Upper lobe of left lung (tissue), 6 donors: ENCODE measurements at regions not wholly inside any gene's neighbourhood (a gene's known extent, or its start where the extent isn't known, plus 50 kb on each side); places are given as distances from the start of the nearest gene placed in this dataset.

Source experiments
- ATAC-seq, 2 donors: fragments of 200-7000 bp; cut with Tn5 transposase; one replicate each; pipeline ENCODE4 v1.9.1; 2022; ENCODE audit warnings: mild to moderate bottlenecking in 2 of 2, moderate library complexity in 2 of 2; ENCODE audit not compliant: low FRiP score in 2 of 2
- DNase-seq, 2 donors: peaks; one replicate each; pipeline ENCODE4 v3.0.0-alpha.2; 2019 to 2020
- H3K27ac ChIP-seq, 4 donors: fragments of 200-600 bp; sonication (generic); one replicate each; pipeline ENCODE4 v1.5.1; 2016 to 2019
- H3K27me3 ChIP-seq, 4 donors: fragments of 200-600 bp; sonication (generic); one replicate each; pipeline ENCODE4 v1.5.1; 2017 to 2019
- H3K36me3 ChIP-seq, 4 donors: fragments of 200-600 bp; sonication (generic); one replicate each; pipeline ENCODE4 v1.5.1; 2016 to 2019
- H3K4me1 ChIP-seq, 4 donors: fragments of 200-600 bp; sonication (generic); one replicate each; pipeline ENCODE4 v1.5.1; 2018 to 2019
- H3K4me3 ChIP-seq, 4 donors: fragments of 200-600 bp; sonication (generic); one replicate each; pipeline ENCODE4 v1.5.1; 2017 to 2019; ENCODE audit warnings: mild to moderate bottlenecking in 2 of 4, moderate library complexity in 1 of 4
- H3K9me3 ChIP-seq, 4 donors: fragments of 200-600 bp; sonication (generic); one replicate each; pipeline ENCODE4 v1.5.1; 2018 to 2019
- EP300 ChIP-seq, 4 donors: sonication (generic); formaldehyde crosslinking; IDR thresholded peaks; one replicate each; pipeline ENCODE4 v1.5.1; 2017; ENCODE audit warnings: antibody characterized with exemption in 4 of 4, control low read depth in 2 of 4
- POLR2A ChIP-seq, 4 donors: fragments of 450-650 bp; IDR thresholded peaks; one replicate each; pipeline ENCODE4 v1.5.1; 2016 to 2017; ENCODE audit warnings: antibody characterized with exemption in 4 of 4, mild to moderate bottlenecking in 2 of 4
- POLR2AphosphoS5 ChIP-seq, 2 donors: sonication (generic); formaldehyde crosslinking; IDR thresholded peaks; one replicate each; pipeline ENCODE4 v1.5.1; 2017; ENCODE audit warnings: antibody characterized with exemption in 2 of 2
- WGBS, 2 donors: methylation state at CpG; one replicate each; pipeline ENCODE4 v1.1.5; 2017 to 2018; 5-methylcytosine and 5-hydroxymethylcytosine counted together
- TF ChIP-seq, protein P1 (sequence below), 6 experiments: fragments of 450-650 bp in 4 of 6; fragments of 200-600 bp in 2 of 6; sonication (generic) in 2 of 6; IDR thresholded peaks; one replicate each; pipeline ENCODE4 v1.5.1; 2016 to 2019; ENCODE audit warnings: antibody characterized with exemption in 6 of 6
- donor health status: DM: no; HTN: no; CAD: no; lungs with moderate emphysema.
- donor health status: DM: no; HTN: yes; CAD: no; lungs with severe emphysema.

DNA sequence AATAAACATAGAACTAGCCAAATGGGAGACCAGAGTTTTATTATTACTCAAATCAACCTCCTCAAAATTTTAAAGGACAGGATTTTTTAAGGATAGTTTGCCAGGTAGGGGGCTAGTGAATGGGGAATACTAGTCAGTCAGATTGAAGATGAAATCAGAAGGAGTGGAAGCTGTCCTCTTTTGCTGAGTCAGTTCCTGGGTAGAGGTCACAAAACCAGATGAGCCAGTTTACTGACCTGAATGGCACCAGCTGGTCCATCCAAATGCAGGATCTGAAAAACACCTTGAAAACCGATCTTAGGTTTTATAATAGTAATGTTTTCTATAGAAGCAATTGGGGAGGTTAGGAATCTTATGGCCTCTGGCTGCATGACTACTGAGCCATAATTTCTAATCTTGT is 558.2 kb downstream of the PKHD1 start:
- H3K4me1 ChIP-seq: no peaks in the 10 kb centered on the region
- no peak for ATAC-seq
- WGBS, 2 donors: 85 to 89% methylated on average over 1 of the region's 1 CpG

DNA sequence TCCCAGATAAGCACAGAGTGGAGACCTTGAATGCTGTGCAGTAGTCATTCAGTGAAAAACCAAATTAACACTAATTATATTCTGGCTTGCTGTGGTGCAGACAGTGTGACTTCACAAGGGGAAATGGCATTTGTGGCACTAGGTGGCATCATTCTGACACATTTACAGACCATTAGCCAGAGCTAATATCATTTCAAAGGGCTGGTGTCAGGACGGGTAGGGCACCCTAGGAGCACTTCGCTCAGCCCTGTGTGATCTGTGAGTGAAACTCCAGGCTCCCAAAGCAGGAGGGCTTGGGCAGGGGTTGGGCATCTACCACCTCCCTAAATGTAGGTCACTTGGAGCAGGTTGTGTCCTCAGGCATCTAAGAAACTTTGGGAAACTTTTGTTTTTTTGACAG is 555.8 kb downstream of the PKHD1 start:
- ATAC-seq (no peak), DNase-seq (no peak)
- 50 to 54% methylated on average over 2 of the region's 2 CpGs for WGBS, 2 donors
- Histone ChIP-seq H3K27ac (no peak overlapping the region), H3K36me3 (no peaks in the 10 kb centered on the region), H3K4me3 (no peak overlapping the region), H3K9me3 (no peaks in the 10 kb centered on the region), H3K4me1 (no peaks in the 10 kb centered on the region), H3K27me3 (no peaks in the 10 kb centered on the region)
- TF ChIP-seq POLR2A (IDR thresholded peaks at IDR 0.05) (no peak), EP300 (IDR thresholded peaks at IDR 0.05) (no peak), POLR2AphosphoS5 (IDR thresholded peaks at IDR 0.05) (no peak)
- TF ChIP-seq, protein P1, sequence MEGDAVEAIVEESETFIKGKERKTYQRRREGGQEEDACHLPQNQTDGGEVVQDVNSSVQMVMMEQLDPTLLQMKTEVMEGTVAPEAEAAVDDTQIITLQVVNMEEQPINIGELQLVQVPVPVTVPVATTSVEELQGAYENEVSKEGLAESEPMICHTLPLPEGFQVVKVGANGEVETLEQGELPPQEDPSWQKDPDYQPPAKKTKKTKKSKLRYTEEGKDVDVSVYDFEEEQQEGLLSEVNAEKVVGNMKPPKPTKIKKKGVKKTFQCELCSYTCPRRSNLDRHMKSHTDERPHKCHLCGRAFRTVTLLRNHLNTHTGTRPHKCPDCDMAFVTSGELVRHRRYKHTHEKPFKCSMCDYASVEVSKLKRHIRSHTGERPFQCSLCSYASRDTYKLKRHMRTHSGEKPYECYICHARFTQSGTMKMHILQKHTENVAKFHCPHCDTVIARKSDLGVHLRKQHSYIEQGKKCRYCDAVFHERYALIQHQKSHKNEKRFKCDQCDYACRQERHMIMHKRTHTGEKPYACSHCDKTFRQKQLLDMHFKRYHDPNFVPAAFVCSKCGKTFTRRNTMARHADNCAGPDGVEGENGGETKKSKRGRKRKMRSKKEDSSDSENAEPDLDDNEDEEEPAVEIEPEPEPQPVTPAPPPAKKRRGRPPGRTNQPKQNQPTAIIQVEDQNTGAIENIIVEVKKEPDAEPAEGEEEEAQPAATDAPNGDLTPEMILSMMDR (IDR thresholded peaks at IDR 0.05): no peak

More for the DNA sequence above, 558.2 kb downstream of the PKHD1 start:
- no peak for DNase-seq
- Histone ChIP-seq H3K27ac (no peak overlapping the region), H3K4me3 (no peak overlapping the region), H3K27me3 (no peaks in the 10 kb centered on the region), H3K9me3 (no peaks in the 10 kb centered on the region), H3K36me3 (no peaks in the 10 kb centered on the region)
- TF ChIP-seq POLR2A (IDR thresholded peaks at IDR 0.05) (no peak), EP300 (IDR thresholded peaks at IDR 0.05) (no peak), POLR2AphosphoS5 (IDR thresholded peaks at IDR 0.05) (no peak)
- TF ChIP-seq, protein P1 (IDR thresholded peaks at IDR 0.05): no peak

DNA sequence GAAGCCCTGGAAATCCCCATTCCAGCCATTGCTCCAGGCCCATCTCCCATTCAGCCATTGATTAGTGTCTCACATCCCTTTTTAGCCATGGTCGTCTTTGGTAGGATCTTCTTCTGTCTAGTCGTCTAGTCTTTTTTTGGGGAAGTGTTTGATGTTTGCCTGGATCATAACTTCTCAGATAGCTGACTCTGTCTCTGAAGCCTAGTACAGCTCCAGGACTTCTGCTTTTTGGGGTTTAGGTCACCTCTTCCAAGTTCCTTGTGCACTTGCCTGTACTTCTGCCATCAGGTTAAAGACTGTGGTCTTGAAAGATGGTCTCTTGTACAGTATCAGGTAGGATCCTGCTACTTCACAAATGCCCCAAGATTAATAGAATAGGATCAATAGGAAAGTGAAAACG is 553.5 kb downstream of the PKHD1 start:
- H3K4me1 ChIP-seq: no peaks in the 10 kb centered on the region
- H3K27me3 ChIP-seq: no peaks in the 10 kb centered on the region
- no peaks in the 10 kb centered on the region for H3K9me3 ChIP-seq
- WGBS, 2 donors: 71 to 76% methylated on average over 3 of the region's 3 CpGs
- H3K36me3 ChIP-seq: no peaks in the 10 kb centered on the region
- TF ChIP-seq, protein P1 (IDR thresholded peaks at IDR 0.05): no peak
- no peak for TF ChIP-seq POLR2AphosphoS5 (IDR thresholded peaks at IDR 0.05)
- TF ChIP-seq EP300 (IDR thresholded peaks at IDR 0.05): no peak
- TF ChIP-seq POLR2A (IDR thresholded peaks at IDR 0.05): no peak
- DNase-seq (no peak), ATAC-seq (no peak)
- H3K27ac ChIP-seq: no peak overlapping the region
- H3K4me3 ChIP-seq: no peak overlapping the region

DNA sequence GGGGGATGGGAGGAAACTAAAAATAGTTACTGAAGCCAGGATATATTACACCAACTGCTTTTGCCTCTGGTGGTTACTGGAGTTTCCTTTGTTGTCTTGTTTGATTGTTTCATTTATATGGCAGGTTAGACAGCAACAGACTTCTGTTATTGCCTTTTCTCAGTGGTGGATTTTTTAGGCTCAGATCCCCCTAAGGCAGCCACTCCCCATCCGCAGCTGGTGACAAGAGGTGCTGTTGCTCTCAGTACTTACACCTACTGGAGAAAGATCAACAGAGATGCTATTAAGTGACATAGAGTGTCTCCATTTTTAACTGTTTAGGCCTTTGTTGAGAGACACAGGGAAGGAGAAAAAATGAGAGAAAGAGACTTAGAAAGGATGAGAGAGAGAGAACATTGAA is 552.1 kb downstream of the PKHD1 start:
- Histone ChIP-seq H3K4me1 (no peaks in the 10 kb centered on the region), H3K27me3 (no peaks in the 10 kb centered on the region), H3K4me3 (no peak overlapping the region), H3K27ac (no peak overlapping the region), H3K9me3 (no peaks in the 10 kb centered on the region), H3K36me3 (no peaks in the 10 kb centered on the region)
- 37 to 58% methylated on average over 1 of the region's 1 CpG for WGBS, 2 donors
- ATAC-seq (no peak), DNase-seq (no peak)
- TF ChIP-seq POLR2AphosphoS5 (IDR thresholded peaks at IDR 0.05) (no peak), POLR2A (IDR thresholded peaks at IDR 0.05) (no peak), EP300 (IDR thresholded peaks at IDR 0.05) (no peak)
- TF ChIP-seq, protein P1 (IDR thresholded peaks at IDR 0.05): no peak

DNA sequence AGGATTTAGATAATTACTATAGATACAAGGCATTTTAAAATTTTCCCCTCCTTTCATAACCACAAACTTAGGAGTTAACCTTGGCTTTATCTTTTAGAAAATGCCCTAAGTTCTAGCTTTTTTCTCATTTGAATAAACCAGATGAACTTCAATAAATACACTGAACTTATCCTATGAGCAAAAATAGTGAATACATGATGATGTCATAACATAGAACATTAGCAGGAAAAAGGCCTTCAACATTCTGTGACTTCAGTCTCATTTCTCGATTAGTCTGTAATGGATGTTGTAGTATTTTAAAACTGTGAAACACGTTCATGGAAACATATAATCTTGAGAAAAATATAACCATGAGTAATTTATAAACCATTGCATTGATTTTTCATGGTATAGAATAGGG is 550.7 kb downstream of the PKHD1 start:
- ATAC-seq: no peak
- Histone ChIP-seq H3K4me3 (no peak overlapping the region), H3K9me3 (no peaks in the 10 kb centered on the region), H3K27ac (no peak overlapping the region), H3K4me1 (no peaks in the 10 kb centered on the region), H3K36me3 (no peaks in the 10 kb centered on the region), H3K27me3 (no peaks in the 10 kb centered on the region)
- TF ChIP-seq POLR2A (IDR thresholded peaks at IDR 0.05) (no peak), POLR2AphosphoS5 (IDR thresholded peaks at IDR 0.05) (no peak)
- 82 to 84% methylated on average over 2 of the region's 2 CpGs for WGBS, 2 donors
- no peak for DNase-seq
